Fibroblast of mammary gland (primary cell): ENCODE measurements at regions not wholly inside any gene's neighbourhood (a gene's known extent, or its start where the extent isn't known, plus 50 kb on each side); places are given as distances from the start of the nearest gene placed in this dataset.

ENCODE experiments used
- DNase-seq: peaks from one replicate; pipeline ENCODE4 v3.0.0-alpha.2; 2010; ENCODE audit warnings: low read depth
- H3K4me3 ChIP-seq: 2 replicates; pipeline ENCODE4 v1.5.1; 2011; ENCODE audit warnings: low read depth, mild to moderate bottlenecking, low read length, moderate library complexity; ENCODE audit not compliant: control insufficient read depth
- CTCF ChIP-seq: conservative IDR thresholded peaks from 2 replicates; pipeline ENCODE4 v1.5.1; 2011; ENCODE audit warnings: low read depth, low read length, inconsistent platforms; ENCODE audit not compliant: control insufficient read depth, insufficient read depth

GRCh38 chr7:110407242-110407641 is 683.7 kb upstream of the LRRN3 start:
- DNase-seq, result no peak
- no peak for TF ChIP-seq CTCF
- no peak overlapping the region for H3K4me3 ChIP-seq

- no peak for TF ChIP-seq CTCF
- no peak overlapping the region for H3K4me3 ChIP-seq
- DNase-seq, result no peak
Measured at GRCh38 chr7:110407706-110408105, 683.2 kb upstream of the LRRN3 start.

DNA sequence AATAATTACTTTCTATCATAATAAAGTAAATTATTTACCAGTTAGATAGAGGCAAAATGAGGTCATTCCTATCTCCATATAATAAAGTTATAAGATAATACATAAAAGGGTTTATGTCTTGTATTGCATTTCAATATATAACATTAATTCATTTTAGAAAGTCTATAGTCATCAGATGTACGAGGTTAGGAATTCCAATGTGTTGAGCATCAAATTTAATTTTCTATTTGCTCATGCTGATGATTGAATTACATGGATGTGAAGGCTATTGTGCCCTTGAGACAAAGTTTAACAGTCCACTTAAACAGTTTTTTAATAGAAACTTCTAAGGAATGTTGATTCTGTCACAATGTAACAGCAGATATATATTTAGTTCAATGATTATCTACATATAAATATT is 678.3 kb upstream of the LRRN3 start:
- no peak overlapping the region for H3K4me3 ChIP-seq
- TF ChIP-seq CTCF, result no peak
- no peak for DNase-seq

DNA sequence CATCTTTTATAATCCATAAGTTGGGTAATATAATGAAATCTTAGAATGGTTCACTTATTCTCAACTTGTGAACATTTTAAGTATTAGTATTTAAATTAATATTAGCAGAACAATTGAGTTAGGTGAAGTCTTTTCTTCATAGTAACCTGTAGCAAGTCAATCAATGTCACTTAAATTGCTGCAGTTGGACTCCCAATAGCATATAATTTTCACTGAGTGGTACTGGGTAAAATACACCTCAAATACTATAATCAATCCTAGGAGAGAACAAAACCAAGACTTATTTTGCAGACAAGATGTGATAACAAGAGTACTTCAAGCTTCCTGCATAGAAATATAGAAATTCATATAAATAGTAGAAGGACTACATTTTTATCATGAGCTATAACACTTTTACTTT is 677.9 kb upstream of the LRRN3 start:
- H3K4me3 ChIP-seq, result no peak overlapping the region
- DNase-seq, result no peak
- no peak for TF ChIP-seq CTCF

DNA sequence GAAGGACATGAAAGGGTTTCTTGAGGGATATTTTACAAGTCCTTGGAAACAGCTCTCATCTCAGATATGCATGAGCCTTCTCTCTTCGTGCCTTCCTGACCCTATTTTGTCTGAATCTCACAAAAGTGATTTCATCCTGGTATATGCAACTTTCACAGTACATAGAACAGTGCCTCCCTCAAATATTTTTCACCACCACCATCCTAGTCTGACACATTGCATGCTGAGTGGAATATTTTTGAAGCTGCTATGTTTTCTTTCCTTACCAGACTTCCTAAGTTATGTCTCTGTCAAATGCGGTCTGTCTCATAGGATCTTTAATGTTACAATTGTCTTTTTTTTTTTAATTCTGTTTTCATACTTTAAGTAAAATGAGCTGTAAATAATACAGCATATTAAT is 673.3 kb upstream of the LRRN3 start:
- no peak overlapping the region for H3K4me3 ChIP-seq
- TF ChIP-seq CTCF, result no peak
- DNase-seq, result no peak

DNA sequence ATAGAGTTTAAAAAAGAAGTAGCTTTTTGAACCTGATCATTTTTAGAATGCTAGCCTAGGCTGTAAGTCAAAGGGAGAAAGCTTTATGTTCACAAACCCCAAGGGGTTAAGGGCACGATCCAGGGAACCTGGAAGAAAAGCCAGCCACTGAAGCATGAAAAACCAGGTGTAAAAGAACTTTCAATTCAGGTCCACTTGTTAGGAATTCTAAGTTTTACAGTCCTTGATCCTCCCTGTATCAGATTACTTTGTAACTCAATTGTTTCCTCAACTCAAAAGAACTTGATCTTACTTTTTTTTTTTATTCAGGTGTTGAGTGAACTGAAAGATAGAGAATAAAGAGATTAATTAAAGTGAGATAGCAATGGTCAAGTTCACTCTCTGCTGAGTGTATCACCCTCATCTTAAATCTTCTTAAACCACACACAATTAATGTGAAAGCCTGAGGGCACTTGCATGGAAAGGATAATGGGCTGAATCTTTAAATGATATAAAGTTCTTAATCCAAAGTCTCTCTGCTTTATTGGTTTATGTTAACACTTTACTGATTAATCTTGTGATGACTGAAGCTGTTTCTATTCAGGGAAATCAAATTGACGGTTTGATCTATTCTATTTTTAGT is 672.2 kb upstream of the LRRN3 start:
- DNase-seq, result no peak
- no peak for TF ChIP-seq CTCF
- H3K4me3 ChIP-seq, result no peak overlapping the region

DNA sequence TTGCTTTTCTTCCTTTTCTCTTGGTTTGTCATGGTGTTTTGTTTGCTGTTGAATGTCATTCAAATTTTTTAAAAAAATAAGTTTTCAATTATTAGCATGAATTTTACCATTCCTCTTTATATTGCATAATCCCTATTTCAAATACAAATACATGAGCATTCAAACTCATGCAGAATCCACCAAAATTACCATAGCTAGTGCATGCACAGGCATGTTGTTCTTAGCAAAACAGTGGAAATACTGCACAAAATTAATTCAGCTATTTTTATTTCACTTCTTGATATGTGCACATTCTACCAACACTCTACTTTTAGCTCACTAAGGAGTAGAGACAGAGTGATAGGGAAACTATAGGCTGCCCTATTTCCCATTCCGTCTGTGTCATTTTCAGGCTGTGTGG is 670.1 kb upstream of the LRRN3 start:
- no peak overlapping the region for H3K4me3 ChIP-seq
- DNase-seq, result no peak
- no peak for TF ChIP-seq CTCF
